HG03378 (cell line): ENCODE measurements at regions not wholly inside any gene's neighbourhood (a gene's known extent, or its start where the extent isn't known, plus 50 kb on each side); places are given as distances from the start of the nearest gene placed in this dataset.

Experiments
- ATAC-seq: cut with Tn5 transposase; IDR thresholded peaks from one replicate; pipeline ENCODE4 v1.9.1; 2021; ENCODE audit warnings: mild to moderate bottlenecking, moderate library complexity; ENCODE audit not compliant: unreplicated experiment

DNA sequence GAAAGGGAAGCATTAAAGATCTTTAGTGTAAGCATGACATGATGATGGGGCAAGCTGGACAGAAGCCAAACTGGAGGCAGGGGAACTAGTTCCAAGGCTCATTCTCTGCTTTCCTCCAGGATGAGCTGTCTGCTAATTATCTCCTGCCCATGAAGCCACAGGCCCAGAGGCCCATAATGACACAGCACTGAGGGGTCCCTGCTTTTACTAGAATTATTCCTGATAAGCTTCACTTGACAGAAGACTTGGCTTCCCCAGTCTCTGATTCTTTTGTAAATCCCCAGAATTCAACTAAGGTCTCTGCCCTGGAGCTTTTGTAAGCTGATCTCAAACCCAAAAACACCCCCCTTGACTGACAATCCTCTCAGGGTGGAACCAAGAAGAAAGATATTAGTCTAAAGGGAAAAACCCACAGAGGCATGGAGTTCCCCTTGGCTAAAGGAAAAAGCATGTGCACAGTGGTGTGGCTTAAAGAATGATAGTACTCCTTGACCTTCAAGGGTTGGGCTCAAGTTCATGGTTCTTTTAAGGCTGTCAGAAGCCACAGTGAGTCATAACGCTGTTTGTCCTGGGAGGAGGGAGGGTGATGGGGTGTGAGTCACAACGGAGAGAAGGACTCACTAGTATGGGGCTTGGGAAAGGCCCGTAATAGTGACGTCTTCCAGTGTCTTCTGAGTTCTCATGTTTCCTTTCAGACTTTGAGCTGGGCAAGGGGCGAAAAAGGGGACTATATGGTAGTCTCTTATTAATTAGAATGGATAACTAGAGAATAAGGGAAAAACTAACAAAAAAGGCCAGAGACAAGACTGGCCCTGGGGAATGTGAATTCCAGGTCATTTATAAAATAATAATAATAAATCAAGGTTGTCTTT is 146.0 kb upstream of the CPEB2 start:
- peak; percentile 99 for ATAC-seq

DNA sequence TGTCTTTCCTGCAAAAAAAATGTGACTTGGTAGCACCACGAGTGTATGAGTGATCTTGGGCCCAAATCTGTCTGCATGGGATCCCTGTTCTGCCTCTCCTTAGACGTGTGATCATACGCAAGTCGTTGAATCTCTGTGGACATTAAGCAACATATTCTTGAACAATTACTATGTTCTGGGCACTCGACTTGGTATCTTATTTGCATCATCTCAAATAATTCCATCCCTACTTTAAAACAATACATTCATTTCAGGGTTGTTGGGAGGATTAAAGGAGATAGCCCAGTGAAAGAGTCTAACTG is 145.4 kb upstream of the CPEB2 start:
- no peak for ATAC-seq

DNA sequence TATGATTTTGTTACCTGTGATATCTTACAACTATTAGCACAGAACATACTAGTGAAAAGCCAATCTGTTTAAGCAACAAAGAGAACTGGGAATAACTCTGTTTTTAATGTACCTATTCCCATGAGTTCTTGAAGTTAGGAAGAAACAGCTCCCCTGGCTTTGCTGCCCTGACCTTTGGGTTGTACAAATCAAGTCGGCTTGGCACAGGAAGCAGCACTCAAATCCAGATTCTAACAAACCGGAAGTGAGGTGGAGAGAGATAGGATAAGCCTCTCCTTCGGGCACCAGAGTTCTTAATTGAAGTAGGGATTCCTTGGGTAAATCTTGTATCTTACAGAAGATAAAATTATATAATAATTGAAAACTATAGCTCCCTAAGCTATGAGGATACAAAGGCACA is 144.8 kb upstream of the CPEB2 start:
- ATAC-seq, result no peak

DNA sequence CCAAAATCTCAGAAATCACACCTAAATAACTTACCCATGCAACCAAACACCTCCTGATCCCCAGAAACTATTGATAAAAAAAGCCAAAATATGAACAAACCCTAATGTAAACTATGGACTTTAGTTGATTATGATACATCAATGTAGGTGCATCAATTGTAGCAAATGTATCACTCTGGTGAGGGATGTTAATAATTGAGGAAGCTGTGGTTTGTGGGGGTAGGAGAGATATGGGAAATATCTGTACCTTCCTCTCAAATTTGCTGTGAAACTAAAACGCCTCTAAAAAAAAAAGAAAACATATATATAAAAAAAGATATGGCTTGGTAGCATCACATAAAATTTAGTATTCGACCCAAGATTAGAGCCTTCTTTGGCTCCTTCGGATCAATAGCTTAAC is 144.3 kb upstream of the CPEB2 start:
- ATAC-seq, result no peak

DNA sequence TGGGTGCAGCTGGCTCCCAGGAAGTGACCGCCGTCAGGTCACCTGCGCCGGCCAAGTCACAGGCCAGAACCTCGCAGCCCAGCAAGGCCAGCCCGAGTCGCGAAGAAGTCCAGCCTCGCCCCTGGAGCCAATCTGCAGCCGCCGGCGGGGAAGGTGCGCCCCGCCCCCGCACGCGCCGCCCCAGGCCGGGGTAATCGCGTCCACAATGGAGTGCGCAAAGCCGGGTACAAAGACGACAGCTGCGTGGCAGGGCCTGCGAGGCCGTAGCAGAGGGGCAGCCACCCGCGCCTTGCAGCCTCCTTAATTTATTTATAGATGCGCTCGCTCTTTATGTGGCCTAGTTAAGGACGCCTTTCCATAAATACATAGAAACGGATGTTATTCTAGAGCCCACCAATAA is 139.4 kb upstream of the CPEB2 start:
- ATAC-seq, result no peak

DNA sequence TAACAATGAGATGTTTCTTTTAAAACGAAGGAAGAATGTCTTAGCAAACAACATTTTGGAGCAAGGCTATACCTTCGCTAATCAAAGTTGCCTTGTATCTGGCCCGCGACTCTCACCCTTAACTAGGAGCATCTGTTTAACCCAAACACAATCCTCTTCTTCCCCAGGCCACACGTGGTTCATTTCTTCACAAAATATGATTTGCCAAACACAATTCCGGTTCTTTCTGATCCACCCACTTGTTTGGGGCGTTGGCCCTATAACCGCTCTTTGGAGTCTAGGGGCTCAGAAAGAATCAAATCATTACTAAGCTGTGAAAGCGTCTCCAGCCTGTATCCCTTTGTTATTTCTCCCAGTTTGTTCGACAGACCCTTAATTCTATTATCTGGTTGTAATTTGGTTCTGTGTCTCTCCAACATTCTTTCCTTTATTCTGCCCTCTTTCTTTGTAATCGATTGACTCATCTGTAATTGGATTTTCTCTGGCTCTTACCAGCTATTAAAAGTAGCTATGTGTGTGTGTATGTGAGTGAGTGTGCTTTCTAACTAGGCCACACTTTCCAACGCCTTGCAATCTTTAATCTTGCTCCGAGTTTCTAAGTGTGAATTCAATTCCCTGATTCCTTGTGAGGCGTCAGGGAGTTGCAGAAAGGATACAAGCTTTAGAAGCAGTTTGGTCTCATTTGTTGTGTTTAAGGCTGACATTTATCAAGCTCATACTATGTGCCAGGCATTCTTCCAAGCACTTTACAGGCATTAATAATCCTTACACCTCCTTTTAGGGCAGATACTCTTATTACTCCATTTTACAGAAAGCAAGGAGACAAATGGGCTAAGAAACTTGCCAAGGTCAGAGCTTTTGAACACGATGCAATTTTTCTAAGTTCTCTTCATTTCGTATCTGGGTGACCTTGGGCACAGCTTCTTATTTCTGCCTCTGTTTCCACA is 138.6 kb upstream of the CPEB2 start:
- no peak for ATAC-seq

DNA sequence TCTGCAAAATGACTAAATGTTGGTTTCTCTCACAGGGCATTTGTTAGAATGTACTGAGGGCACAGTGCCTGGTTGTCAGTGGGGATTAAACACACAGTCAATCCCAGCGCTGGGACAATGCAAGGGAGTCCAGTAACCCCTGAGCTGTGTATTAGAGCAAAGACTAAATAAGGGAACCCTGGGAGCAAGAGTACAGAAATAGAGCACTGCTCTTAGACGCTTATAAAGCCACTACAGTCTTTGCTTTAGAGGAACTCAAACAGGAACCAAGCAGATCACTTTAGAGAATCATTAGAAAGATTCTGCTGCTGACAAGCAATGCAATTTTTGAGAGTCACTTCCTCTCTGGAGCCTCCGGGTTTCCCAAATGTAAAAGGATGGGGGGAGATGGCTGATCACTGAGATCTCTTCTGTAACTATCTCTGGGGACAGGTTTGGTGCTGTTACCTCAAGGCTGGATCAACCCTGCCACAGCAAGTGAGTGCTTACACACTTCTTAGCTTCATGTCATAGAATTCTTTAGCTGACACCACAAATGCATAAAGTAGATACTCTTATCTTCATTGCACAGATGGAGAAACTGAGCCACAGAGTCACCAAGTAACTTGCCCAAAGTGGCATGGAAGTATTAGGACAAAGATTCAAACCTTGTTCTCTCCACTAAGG is 137.8 kb upstream of the CPEB2 start:
- ATAC-seq, result no peak

DNA sequence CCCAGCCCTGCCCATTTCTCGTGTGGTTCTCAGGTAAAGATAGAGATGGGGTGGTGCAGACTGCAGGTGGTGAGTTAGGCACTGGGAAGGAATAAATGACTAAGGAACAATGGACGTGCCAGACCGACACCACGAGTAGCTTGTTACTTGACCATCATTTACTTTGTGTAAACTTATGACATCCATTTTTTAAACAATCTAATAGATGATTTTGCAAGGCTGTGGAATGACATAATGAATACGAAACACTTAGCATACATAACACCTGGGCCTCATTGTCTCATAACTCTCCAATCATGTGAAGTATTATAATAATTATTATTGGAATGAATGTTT is 137.3 kb upstream of the CPEB2 start:
- ATAC-seq, result no peak

DNA sequence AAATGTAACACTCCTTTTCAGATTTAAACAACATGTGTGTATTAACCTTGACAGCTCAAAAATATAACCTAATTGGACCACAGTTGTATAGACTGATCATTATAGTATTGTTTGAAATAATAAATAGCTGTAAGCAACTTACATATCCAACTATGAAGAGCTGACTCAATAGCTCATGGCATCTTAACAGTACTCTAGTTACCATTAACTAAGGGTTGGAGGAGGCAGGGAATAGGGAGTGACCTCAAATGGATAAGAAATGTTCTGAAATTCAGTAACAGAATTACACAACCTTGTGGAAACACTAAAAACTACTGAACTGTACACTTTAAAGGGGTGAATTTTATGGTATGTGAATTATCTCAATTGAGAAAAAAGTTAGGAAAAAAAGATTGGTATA is 136.5 kb upstream of the CPEB2 start:
- ATAC-seq, result no peak

DNA sequence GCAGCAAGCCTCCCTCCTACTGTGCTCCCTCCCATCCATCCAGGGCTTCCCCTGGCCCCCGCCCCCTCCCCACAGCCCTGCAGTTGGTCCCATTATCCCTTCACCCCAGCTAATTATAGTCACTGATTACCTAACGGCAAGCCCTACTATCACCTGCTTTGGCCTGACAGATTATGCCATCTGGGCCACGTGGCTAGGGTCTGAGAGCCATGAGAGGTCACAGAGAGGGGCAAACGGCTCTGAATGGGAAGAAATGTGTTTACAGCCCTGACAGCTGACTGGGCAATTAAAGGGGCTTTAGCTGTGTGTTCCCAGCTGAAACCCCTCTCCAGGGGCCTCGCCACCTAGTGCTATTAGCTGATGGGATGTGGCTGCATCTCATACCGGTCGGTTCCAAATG is 134.4 kb upstream of the CPEB2 start:
- no peak for ATAC-seq

DNA sequence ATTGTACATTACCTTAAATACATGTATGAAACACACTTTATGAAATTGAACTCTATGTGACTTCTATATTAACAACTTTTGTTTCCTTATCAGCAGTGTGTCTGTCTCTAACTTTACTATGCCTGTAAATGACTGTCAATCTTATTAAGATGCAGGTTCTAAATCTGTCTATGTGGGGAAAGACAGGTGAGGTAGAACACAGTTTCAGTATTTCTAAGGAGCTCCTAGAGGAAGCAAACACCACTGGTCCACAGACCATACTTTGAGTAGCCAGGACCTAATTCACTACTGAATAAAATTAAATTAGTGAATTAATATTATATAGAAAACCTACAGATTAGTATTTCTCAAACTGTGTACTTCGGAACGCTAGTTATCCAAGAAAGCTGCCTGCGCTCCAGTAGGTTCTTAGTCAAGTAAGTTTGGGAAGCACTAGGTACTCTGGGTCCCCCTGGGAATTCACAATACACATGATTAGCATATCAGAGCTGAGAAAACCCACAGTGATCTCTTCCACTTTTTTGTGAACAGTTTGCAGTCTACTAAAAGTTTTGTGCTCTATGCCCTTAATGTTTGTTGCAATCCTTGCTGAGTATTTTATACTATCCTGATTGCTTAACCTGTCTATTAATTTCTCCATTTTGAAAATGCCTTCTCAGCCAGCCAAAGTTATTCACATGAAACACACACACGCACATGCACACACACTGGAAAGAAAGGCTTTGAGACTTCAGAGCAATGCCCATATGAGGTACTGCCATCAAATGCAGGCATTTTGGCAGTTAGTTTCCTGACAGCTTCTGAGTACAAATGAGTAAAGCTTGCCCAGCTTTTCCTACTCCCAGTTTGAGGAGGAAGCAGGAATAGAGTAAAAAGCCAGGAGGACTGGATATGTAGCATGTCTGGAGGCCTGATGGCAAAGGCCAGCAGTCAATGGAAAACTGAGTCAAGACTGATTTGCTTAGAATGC is 133.6 kb upstream of the CPEB2 start:
- peak; percentile 52 for ATAC-seq

DNA sequence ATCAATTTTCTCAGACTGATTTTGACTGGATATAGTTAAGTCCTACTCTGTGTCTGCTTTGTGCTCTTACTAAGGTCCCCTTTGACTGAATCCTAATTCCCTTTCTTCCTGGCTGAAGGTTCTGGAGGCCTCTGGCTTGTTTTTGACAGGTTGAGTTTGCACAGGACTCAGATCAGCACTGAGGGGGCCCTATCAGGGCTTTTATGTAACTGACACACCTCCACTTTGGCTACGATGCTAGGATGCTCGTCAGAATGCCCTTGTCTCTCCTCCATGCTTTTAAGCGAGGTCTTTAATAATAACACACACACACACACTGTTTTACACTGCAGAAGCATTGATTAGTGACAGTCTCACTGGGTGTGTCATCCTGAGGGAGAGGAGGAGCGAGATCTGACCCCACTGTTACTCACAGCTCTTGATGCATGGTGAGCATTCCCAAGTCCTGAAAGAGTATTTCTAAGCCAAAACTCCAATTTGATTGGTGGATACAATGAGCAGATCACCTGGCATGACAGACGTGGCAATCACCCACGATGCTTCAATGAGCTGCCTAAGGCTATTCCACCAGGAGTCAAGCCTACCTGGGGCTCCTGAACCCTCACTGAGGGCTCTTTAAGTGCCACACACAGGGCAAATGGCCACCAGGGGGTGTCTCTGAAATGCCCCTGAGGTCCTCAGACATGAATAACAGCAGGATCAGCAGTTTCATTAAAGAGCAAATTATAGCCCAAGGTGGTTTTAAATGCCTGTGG is 130.4 kb upstream of the CPEB2 start:
- ATAC-seq, result no peak

DNA sequence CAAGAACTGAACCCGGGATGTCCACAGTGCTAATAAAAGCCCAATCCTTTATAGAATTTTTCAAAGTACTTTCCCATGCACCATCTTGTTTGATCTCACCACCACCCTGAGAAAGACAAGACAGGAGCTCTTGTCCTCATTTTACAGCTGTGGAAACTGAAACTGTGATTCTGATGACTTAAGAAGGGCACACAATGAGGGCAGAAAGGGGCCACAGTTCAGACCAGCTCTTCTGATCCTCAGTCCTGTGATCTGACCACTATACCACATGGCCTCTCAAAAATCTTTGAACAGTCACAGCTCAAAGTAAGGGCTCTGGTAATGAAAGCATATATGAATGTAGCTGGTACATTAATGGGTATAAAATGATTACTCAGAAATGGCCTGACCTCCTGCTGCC is 127.3 kb upstream of the CPEB2 start:
- peak; percentile 66 for ATAC-seq

DNA sequence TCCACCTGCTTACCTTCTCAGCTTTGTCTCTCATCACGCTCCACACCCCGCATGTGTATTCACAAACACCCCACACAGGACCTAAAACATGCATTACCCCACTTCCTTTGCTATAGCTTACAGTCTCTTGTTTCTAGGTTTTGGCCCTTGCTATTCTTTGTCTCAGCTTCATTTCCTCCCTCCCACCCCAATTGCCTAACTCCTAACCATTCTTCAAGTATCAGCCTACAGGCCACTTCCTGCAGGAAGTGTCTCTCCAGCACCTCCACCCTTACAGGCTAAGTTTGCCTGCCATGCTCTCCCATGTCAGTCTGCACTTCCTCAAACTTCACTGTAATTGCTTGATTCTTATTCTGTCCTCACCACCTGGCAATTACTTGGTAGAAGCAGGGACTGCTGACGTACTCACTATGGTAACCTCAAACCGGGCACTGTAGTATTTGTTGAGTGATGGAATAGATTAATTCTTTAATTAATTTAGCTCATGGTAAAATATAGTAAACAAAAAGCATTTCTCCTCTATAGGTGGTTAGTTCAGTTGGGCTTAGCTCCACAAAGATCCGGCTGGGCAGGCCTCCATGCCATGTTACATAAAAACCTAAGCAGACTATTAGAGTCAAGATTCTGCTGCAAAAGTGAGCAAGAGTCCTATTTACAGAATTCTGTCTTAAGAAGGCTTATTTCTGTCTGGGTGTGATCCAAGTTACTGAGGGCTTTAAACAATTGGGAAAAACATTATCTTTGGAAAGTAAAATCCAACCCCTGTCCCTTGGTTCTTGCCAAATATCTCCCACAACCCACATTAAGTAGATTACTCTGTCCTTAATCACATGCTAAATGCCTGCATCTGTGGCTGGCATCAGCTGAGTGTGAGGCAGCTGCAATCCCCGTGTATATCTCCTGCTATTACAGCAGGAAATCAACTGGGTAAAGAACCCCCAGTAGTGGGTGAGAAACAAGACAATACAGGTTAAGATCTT is 124.7 kb upstream of the CPEB2 start:
- peak; percentile 41 for ATAC-seq

DNA sequence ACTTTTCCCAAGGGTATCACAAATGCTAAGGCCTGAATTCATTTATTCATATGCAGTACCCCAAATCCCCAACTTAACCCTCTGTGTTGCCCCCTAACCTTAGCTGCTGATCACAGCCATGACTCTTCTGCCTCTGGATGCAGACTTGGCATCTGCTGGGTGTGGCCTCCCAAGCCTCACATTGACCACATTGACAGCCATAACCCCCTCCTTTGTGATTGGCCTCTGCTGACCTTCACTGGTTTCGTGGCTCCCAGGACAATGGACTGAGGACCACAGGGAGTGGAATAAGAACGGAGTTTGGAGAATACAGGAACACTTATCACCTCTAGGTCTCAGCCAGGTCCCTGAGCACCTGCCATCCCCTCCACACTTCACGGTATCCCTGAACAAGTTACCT is 123.6 kb upstream of the CPEB2 start:
- no peak for ATAC-seq

DNA sequence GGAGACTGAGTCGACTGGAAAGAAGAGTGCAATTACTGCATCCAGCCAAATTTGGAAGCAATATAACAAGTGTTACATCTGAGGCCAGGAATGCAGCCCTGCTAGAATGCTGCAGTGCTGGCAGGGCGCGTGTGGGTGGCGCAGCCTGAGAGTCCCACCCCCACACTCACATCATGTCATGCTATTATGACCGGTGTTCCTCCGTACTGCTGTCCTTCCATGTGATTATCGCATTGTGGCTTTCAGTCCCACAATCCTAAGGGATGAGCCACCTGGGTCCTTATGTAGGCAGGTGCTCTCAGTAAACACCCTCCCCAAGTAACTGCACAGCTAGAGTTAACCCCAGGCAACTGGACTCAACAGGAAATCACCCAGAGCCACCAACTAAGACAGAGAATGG is 122.6 kb upstream of the CPEB2 start:
- no peak for ATAC-seq

DNA sequence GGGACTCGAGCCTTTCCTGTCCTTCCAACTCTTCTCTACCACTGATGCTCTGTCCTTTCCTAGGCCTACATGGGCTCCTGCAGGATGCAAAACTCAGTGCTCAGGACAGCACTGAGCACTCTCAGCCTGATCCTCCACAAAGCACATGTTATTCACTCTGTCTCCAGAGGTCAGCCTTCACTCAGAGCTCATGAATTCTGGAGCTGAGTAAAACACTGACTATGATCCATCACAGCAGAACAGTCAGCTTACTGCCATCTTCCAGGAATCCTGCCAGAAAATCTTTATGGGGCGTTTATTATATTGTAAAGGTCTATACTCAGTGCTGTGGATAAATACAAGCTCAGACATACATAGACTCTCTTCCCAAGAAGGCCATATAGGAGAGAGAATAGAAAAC is 121.5 kb upstream of the CPEB2 start:
- ATAC-seq, result no peak

DNA sequence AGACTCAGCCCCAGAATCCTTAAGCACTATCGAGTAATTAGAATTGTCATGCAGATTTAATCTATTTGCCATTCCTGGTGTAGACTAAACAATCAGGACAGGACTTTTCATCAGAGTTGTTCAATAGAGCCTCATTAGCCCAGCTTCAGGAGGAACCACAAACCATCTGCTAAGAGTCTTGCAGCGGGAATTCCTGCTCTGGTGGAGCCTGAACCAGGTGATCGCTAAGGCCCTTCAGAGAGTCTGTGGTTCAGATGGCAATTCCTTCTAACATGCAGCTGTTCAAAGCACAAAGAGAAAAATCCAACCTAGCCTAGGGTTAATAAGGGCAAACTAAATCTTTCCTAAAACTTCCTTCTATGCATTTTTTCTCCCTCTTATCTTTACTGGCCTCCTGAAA is 119.1 kb upstream of the CPEB2 start:
- ATAC-seq, result no peak

DNA sequence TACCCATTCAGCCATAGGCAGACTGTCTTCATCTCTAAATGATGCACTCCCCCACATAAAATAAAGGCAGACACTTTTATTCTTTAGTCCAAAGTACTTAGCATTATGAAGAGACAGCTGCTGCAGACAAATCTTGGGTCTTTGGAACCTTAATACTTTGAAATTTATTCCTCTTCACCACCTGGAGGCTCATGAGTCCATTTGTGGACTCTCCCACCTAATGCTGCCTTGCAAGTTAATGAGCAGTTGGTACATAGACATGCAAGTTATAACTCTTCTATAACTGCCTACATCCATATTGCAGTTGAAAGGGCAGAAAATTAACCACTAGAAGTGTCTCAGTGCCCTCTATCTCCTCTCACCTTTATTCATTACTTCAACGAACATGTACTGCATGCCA is 118.6 kb upstream of the CPEB2 start:
- no peak for ATAC-seq
